ENCODE measurements at regions not wholly inside any gene's neighbourhood (a gene's known extent, or its start where the extent isn't known, plus 50 kb on each side); places are given as distances from the start of the nearest gene placed in this dataset.

DNA sequence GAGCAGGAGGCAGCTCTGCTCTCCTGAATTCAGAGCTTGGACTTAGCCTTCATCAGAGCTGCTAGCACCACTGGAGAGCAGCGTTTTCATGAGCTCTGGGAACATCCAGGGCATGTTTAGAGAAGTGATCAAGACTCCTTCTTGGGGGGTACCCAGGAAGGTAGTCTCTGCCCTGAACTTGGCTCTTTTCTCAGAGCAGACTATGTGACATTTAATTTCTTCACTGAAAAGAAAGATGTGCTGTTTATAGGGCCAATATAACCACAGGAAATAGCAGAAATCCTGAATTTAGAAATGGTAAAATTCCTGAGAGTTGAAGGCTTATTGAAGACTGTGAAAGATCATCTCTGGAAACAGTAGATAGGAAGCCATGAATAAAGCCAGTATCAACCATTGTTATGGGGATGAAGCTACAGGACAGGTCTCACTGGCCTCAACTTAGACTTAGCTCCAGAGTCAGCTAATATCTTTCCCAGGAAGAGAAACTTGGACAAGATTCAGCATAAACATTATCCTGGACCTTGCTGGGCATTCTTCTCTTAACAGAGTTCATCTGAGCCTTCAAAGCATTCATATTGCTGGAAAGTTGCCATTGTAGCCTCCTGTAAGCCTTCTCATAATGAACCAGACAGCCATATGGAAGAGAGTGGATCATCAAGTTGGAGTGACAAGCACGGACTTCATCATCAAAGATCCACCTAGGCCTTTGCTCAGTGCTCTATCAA lies 386.6 kb upstream of the THBS1 start:
- peak; percentile 0 for DNase-seq

DNA sequence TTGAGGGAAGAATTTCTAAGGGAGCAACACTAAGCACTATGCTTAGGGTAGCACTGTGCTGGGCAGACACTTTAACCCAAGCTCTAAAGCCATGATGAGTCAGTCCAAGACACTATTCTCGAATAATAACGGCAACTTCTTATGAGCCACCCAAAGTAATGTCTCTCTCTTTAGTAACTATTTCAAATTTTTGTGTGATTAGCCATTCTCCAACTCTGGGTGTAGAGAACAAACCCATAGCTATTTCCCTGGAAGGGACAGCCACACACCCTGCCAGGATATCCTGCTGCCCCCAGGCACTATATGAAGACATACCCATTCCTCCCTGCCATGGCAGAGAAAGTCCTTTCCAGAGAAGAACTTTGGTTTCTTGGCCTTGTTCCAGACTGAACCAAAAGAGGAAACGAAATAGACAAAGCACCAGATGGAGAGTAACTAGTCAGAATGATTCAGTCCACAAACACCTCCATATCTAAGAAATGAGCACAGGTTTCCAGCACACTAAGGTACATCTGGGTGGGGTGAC lies 384.9 kb upstream of the THBS1 start:
- no peak for DNase-seq

DNA sequence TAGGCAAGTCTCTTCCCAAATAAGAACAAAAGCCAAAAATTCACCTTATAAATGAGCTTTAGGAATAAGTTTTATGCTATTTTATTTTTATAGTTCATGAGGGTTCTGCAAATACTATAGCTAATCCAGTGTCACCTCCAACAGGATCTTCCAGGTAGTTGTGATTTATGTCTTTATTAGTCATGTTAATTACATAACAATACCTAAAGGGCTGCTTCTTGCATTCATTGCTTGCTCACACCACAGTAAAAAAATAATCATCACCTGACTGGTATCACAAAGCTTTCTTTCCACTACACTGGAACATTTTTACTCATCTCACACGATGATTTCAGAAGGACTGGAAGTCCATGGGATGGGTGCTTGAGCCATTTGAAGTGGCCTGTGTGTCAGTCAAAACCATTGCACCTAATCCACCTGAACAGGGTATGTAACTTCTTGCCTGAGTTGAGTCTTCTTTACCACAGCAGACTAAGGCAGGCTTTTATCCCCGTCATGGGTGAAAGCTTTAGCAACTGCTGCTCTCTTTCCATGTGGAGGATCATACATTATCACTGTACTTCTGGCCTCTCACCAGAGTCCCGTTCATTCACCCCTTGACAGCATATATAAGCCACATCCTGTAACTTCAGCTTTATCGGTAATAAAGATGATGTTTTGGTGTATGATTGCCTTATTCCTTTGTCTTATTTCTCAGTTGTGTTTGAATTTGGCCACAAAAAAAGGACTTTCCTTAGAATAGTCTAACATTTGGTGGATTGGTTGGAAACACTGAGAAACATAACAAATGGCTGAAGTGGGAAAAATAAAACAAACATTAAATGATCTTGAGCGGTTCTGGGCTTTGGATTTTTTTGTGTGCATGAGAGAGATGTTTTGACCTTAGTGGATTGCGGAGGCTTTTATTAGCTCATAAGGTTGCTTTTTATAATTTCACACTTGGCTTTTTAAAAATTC lies 382.6 kb upstream of the THBS1 start:
- no peak for DNase-seq

DNA sequence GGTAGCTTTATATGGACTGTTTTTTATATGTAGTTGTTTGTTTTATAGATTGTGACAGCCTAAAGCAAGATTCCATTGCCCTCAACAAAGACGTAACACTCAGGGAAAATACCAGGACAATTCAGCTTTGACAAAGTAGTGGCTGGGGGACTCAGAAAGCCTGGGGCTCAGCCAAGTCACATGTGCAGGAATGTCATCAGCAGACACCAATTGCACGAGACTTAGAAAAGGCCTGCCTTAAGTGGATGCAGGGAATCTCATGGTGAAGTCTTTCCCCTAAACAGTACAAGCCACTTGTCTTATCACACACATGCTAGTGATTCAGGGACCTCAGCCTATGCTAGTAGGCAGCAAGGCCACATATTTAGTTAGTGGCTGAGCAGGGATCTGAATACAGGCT lies 381.8 kb upstream of the THBS1 start:
- DNase-seq, result no peak

DNA sequence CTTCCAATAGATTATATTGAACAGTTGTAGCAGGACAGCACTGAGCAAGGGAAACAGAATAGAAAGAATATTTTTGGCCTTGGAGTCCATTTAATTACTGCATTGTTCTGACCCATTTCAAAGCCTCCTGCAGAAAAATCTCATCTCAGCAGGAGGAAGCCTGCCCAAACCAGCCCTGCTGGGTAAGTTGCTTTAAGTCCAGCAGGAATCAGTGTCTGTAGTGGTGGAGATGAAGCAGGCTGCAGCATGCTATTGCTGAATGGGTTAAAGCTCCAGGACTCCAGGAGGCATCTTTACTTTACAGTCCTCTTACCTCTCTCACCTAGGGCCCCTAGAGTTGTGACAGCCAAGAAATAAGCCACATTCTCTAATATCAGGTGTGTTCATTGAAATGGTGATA lies 380.3 kb upstream of the THBS1 start:
- DNase-seq, result no peak

DNA sequence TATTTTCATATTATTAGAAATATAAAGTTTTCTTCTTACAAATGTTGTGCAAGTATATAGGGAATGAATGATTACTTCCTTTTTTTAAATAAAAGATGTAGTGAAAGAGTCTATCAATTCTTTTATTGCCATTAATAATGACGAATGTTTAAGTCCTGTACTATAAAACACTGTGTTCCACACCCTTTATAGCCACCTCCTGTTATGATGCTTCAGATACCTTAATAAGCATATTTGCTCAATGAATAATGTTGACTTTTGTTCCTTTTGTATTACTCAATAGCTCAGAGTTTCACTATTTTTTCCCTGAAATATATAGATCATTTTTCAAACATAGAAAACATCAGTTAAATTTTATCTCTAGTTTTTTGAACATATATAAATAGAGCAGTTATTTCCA lies 378.2 kb upstream of the THBS1 start:
- no peak for DNase-seq

DNA sequence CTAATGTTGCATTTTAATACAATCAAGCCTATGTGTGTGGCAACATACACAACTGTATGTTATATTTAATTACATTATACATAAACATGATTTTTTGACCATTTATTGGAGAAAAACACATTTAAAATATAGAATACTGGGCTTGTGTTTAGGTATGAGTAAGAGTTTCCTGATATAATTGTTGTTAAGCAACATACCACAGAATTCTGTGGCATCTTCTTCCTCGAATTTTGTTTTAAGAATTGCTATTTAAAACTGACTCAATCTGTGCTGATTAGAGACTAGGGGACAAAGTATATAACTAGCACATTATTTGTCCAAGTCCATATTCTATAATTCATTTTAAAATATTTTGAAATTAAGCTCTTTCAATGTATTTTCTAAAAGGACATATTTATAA lies 376.8 kb upstream of the THBS1 start:
- DNase-seq, result no peak

DNA sequence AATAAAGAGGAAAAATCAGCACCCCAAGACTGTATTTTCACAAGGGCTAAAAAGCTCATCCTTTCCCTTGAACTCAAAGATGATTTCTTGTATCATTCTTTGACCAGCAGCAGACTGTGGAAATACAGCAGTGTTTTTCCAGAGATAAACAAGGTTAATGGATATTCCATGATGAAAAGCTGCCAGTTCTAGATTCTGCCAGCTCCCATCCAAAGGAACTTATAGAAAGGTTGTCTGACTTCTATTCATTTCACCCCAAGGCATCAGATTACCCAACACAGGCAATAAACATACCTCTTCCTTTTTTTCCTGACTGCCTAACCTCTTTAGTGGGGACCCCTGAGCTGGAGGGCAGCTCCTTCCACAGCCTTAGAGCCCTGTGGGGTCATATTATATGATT lies 375.8 kb upstream of the THBS1 start:
- DNase-seq, result no peak

DNA sequence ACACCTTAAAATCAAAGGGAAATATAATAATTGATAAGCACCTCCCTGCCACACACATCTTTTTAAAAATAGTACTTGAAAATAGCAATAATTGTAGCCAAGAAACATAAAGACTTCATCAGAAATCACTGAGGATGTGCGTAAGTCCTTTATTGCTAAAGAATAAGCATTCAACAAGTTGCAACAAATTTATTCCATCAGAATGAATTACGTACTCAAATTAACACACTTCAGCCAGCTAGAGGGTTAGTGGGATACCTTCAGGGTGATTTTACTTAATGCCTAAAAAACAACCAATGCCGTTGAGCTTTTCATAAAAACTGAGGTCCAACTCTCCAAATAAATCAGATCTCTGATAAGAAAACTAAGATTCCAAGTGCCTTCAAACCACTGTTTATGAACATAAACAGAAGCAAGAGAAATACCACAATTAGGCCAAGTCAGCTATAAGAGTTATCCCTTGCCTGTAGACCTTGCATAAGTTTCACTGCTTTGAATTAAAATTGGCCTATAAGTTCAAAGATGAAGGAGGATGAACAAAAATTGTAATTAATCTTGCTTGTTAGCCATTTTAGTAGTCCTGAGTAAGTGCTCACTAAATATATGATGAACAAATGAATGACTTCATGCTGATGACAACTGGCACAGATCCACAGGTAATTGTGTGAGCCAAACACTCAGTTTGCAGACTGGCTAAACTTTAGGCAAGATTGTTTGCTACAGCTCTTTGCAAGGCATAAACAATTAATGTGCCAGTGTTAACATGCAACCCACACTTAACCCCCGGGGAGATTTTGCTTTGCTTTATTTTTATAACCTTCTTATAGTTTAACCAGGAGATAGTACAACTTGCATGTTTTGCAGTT lies 375.1 kb upstream of the THBS1 start:
- DNase-seq, result no peak

DNA sequence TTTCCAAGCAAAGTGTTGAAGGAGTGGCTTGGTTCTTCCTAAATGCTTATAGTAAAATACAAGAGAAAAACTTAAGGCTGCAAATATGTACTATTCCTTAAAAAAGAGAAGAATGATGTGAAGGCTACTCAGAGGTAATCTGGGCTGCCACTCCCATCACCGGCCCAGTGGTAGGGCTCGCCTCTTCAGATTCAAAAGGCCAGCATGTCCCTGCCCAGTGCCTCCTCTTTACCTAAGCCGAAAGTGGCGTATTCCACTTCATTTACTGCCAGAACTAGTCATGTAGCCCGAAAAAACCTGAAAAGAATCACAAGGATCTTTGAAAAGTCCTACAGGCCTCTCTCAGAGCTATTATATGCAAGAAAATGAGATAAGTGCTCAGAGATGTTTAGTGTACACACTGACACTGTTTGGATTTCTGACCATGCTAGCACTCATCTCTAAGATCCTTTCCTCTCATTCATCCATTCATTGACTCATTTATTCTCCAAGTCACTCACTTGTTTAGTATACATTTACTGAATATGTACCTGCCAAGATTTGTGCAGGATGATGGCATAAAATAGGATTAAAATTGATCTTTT lies 373.3 kb upstream of the THBS1 start:
- DNase-seq, result no peak

DNA sequence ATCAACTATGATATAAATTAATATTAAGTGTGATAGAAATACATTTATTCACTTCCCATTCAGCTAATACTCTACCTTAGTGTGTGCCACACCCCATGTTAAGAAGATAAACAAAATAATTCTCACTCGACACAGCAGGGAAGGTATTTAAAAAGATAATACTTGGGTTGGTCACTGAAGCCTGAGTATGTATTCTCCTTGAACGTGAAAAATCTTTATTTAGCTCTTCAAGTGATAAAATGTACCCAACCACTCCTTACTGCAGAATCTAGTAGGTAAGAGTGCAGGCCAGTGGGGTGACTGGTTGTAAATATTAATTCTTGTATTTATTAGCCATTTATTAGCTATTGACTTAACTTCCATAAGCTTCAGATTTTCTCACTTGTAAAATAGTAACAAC lies 372.7 kb upstream of the THBS1 start:
- DNase-seq, result no peak

DNA sequence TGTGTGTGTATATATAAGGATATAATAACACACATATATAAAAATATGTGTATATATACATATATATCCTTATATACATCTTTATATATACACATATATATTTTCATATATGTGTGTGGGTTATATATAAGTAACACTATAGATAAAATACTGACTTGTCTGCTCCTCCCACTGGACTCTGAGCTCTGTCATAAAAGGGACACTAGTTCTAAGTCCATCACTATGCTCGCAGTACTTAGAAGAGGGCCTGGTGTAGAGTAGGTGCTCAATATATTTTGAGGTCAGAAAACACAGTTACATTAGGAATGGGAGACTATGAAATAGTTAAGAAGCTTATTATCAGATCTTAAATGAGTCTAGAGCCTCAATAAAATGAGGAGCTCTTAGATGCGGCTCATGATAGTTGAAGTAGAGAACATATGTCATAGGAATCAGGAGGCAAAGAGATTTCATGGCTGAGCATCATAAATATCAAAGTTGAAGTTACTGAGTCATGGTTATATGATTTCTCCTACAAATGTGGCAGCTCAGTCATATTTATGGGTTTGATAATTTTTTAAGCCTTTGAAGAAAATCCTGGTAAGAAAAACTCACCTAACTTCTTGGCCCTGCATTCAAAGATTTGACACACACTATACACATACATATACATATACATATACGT lies 371.2 kb upstream of the THBS1 start:
- DNase-seq, result no peak

DNA sequence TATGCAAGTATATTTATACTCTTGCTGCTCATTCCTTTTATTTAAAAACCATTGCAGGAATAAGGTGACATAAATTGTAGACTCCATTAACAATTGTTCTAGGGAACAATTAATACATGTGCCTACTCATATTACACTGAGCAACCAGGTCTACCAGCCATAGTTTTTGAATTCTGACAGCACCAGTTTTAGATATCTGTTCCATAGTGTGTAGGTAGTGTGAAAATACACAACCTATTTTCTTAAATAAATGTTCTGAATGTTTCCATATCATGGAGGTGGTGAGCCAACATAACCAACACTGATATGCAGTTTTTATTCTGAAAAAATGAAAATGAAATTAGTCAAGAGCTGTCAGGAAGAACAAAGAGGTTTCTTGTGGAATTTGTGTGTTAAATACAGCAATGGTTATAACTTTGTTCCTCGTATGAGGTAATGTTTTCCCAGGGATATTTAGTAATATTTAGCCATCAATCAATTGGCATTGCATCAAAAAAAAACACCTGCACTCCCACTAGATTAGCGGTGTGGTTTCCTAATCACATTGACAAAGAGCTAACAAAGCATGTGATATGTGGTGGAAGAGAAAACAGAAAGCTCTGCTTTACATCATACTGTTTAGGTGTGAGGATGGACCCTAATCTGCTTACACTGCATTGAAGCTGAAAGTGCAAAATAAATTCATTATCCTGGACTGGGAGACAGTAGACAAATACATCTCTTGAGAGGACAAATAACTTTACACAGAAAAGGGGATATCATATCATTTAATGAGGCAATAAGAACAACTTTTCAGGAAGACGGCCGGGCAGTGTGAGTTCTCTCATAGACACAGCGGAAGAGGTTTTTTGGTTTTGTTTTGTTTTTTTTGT lies 369.5 kb upstream of the THBS1 start:
- no peak for DNase-seq

DNA sequence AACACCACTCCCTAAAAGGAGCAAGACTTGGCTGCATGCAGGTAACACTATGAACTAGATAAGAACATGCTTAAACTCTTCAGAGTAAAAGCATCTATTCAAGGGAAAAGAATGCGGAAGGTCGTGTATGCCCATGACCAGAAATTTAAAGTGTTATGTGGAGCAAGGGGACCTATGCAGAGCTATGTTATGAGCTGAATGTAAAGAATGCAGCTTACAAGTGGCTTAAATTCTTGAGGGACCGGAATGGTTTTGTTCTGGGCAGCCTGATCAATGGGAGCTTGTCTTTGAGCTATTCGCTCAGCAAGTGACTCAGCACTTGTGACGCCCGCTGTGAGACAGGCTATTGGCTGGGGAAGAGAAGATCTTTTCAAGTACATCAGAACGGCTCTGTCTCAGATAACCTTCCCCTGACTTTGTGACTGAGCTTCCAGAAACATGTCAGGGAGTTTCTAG lies 367.5 kb upstream of the THBS1 start:
- no peak for DNase-seq

DNA sequence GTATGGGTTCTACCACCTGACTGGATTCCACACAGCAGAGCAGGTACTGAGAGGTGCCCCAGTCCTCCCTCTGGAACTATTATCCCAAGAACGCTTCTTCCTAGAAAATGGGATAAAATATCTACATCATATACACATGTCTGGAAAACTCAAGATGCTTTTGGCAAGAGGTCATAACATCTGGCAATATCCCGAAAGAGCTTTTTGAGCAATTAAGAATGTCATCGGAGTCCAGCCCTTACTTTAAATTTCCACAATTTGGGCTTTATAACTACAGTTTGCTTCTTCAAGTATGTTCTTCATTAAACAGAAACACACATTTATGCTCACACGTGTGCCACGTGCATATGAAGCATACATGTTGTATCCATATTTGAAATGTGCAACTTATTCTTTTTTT lies 365.9 kb upstream of the THBS1 start:
- no peak for DNase-seq

DNA sequence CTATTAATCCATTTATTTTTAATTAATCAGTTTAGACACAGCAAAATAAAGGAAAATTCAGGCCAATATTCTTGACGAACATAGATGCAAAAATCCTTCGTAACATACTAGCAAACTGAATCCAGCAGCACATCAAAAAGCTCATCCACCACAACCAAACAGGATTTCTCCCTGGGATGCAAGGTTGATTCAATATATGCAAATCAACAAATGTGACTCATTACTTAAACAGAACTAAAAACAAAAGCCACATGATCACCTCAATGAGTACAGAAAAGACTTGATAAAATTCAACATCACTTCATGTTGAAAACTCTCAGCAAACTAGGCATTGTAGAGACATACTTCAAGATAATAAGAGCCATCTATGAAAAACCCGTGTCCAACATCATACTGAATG lies 364.1 kb upstream of the THBS1 start:
- no peak for DNase-seq

DNA sequence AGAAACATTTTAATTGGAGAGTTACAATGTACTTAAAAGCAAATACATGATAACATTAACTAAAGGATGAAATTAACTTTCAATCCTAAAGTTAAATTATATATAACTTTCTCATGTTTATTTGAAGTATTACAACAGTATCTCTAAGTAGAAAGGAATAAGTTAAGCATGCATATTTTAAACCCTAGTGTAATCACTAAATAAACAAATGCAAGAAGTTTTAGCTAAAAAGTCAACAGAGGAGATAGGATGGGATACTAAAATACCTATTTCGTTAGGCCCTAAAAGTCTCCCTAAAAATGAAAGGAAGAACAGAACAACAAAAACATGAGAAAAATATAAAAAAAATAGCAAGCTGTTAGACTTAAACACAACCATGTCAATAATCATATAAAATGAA lies 361.3 kb upstream of the THBS1 start:
- DNase-seq, result no peak

DNA sequence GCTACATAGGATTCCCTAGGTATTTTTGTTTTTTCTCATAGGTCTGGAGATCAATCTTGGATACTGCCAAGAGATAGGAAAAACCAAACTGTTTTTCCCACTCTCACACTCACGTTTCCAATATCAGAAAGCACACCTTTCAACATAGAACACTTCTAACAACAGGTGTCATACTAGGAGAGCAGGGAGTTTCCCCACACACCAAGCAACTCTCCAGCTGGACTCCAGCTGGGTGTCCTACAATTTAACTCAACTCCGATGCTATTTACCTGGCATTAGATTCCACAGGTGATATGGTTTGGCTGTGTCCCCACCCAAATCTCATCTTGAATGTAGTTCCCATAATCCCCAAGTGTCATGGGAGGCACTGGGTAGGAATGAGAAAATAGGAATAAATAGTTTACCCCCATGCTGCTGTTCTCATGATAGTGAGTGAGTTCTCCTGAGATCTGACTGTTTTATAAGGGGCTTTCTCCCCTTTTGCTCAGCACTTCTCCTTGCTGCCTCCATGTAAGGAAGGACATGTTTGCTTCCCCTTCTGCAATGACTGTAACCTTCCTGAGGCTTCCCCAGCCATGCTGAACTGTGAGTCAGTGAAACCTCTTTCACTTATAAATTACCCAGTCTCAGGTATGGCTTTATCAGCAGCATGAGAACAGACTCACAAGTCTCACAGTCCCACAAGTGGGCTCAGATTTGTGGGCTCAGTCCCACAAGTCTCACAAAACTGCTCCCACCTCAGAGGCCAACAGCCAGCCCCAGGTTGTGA lies 354.5 kb upstream of the THBS1 start:
- DNase-seq, result no peak

DNA sequence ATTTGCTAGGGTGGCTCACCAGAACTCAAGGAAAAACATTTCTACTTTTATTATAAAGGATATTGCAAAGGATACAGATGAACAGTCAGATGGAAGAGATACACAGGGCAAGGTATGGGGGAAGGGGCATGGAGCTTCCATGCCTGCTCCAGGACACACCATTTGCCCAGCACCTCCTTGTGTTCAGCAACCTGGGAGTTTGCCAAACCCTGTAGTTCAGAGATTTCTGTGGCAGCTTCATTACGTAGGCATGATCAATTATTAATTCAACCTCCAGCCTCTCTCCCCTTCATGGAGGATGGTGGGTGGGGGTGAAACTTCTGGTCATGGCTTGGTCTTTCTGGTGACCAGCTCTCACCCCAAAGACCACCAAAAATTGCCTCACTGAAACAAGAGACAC lies 353.9 kb upstream of the THBS1 start:
- DNase-seq, result no peak

DNA sequence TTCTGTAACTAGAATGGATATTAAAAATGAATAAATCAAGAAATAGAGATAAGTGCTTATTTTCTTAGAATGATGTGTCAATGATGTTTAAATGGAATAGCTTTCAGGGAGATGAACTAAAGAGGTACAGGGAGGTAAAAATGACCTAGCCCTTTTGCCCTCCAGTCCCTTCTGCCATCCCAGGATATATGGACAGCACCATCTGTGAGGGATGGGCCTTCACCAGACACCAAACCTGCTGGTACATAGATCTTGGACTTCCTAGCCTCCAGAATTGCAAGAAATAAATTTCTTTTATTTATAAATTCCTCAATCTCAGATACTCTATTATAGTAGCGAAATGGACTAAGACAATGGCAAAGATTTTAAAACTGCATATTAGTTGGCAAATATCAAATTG lies 352.0 kb upstream of the THBS1 start:
- no peak for DNase-seq

Measured in NCI-H1694 treated with DMSO at 0.1 percent for 48 hours (cell line).